GM23338 (cell line): ENCODE measurements at regions not wholly inside any gene's neighbourhood (a gene's known extent, or its start where the extent isn't known, plus 50 kb on each side); places are given as distances from the start of the nearest gene placed in this dataset.

Source experiments
- ATAC-seq: fragments of 200-7000 bp; cut with Tn5 transposase; 3 replicates; pipeline ENCODE4 v1.9.1; 2020
- DNase-seq: peaks from one replicate; pipeline ENCODE4 v3.0.0-alpha.2; 2015; ENCODE audit warnings: low spot score
- H2AFZ ChIP-seq: fragments of 200-600 bp; sonication (generic); 2 replicates; pipeline ENCODE4 v1.8.0; 2016; ENCODE audit warnings: antibody characterized with exemption, mild to moderate bottlenecking, moderate library complexity
- H3F3A ChIP-seq: fragments of 200-600 bp; sonication (generic); replicated peaks from 2 replicates; pipeline ENCODE4 v1.8.0; 2017; ENCODE audit warnings: antibody characterized with exemption, mixed run types, low read depth
- H3K27ac ChIP-seq: fragments of 200-600 bp; sonication (generic); 2 replicates; pipeline ENCODE4 v1.6.1; 2016; ENCODE audit warnings: low read depth
- H3K27me3 ChIP-seq: fragments of 200-600 bp; sonication (generic); 2 replicates; pipeline ENCODE4 v1.8.0; 2016; ENCODE audit warnings: mild to moderate bottlenecking, mixed run types, moderate library complexity; ENCODE audit not compliant: insufficient read depth
- H3K36me3 ChIP-seq: fragments of 200-600 bp; sonication (generic); 2 replicates; pipeline ENCODE4 v1.8.0; 2016; ENCODE audit warnings: mild to moderate bottlenecking; ENCODE audit not compliant: insufficient read depth
- H3K4me1 ChIP-seq: fragments of 200-600 bp; sonication (generic); 2 replicates; pipeline ENCODE4 v1.8.0; 2016; ENCODE audit warnings: mild to moderate bottlenecking, moderate library complexity; ENCODE audit not compliant: insufficient read depth
- H3K4me2 ChIP-seq: fragments of 200-600 bp; sonication (generic); 2 replicates; pipeline ENCODE4 v1.7.1; 2017; ENCODE audit warnings: mixed run types
- H3K4me3 ChIP-seq: fragments of 200-600 bp; sonication (generic); 2 replicates; pipeline ENCODE4 v1.6.1; 2016; ENCODE audit warnings: mixed run types
- H3K79me2 ChIP-seq: fragments of 200-600 bp; sonication (generic); replicated peaks from 2 replicates; pipeline ENCODE4 v1.8.0; 2017; ENCODE audit warnings: mild to moderate bottlenecking; ENCODE audit not compliant: insufficient read depth
- H3K9me2 ChIP-seq: fragments of 200-600 bp; sonication (generic); 2 replicates; pipeline ENCODE4 v1.8.0; 2017; ENCODE audit not compliant: insufficient read depth
- H4K20me1 ChIP-seq: fragments of 200-600 bp; sonication (generic); replicated peaks from 2 replicates; pipeline ENCODE4 v1.8.0; 2017; ENCODE audit warnings: mild to moderate bottlenecking; ENCODE audit not compliant: insufficient read depth
- H3K27ac Mint-ChIP-seq: 2 replicates; pipeline ENCODE4 v1.8.0; 2020; ENCODE audit warnings: inconsistent platforms, mild to moderate bottlenecking, moderate library complexity, mixed read lengths
- H3K27me3 Mint-ChIP-seq: 3 replicates; pipeline ENCODE4 v1.8.0; 2022; ENCODE audit warnings: low read depth, mild to moderate bottlenecking, moderate library complexity, mixed read lengths, inconsistent platforms; ENCODE audit not compliant: insufficient read depth, poor library complexity
- H3K36me3 Mint-ChIP-seq: 3 replicates; pipeline ENCODE4 v1.8.0; 2021; ENCODE audit warnings: low read depth, mild to moderate bottlenecking, inconsistent platforms, moderate library complexity, mixed read lengths
- H3K4me1 Mint-ChIP-seq: 3 replicates; pipeline ENCODE4 v1.8.0; 2020; ENCODE audit warnings: mild to moderate bottlenecking, inconsistent platforms, mixed read lengths
- H3K4me3 Mint-ChIP-seq: 3 replicates; pipeline ENCODE4 v1.8.0; 2021; ENCODE audit warnings: moderate library complexity, mild to moderate bottlenecking, inconsistent platforms, mixed read lengths
- H3K9me3 Mint-ChIP-seq: 3 replicates; pipeline ENCODE4 v1.8.0; 2020; ENCODE audit warnings: moderate library complexity, mild to moderate bottlenecking, inconsistent platforms, mixed read lengths
- CREB1 ChIP-seq: fragments of 250-450 bp; sonication (Bioruptor Pico); IDR thresholded peaks from 2 replicates; pipeline ENCODE4 v1.5.0; 2020; ENCODE audit warnings: low read depth, mild to moderate bottlenecking, moderate library complexity
- EZH2 ChIP-seq: fragments of 200-600 bp; sonication (generic); IDR thresholded peaks from one replicate; pipeline ENCODE4 v1.8.0; 2017; ENCODE audit warnings: antibody characterized with exemption, mild to moderate bottlenecking, low read depth; ENCODE audit not compliant: unreplicated experiment
- EZH2phosphoT487 ChIP-seq: fragments of 200-600 bp; sonication (generic); IDR thresholded peaks from one replicate; pipeline ENCODE4 v1.8.1; 2018; ENCODE audit warnings: antibody characterized with exemption; ENCODE audit not compliant: unreplicated experiment
- JUNB ChIP-seq: IDR thresholded peaks from one replicate; pipeline ENCODE4 v1.6.1; 2016; ENCODE audit warnings: antibody characterized with exemption; ENCODE audit not compliant: unreplicated experiment
- POLR2AphosphoS5 ChIP-seq: IDR thresholded peaks from 2 replicates; pipeline ENCODE4 v1.6.1; 2016; ENCODE audit warnings: antibody characterized with exemption, low read depth
- STAT1 ChIP-seq: IDR thresholded peaks from one replicate; pipeline ENCODE4 v1.6.1; 2016; ENCODE audit warnings: antibody characterized with exemption; ENCODE audit not compliant: unreplicated experiment
- ZNF114 ChIP-seq: fragments of 250-450 bp; sonication (Bioruptor Pico); IDR thresholded peaks from 2 replicates; pipeline ENCODE4 v1.5.0; 2020; ENCODE audit warnings: mild to moderate bottlenecking, moderate library complexity
- ZNF331 ChIP-seq: fragments of 250-450 bp; sonication (Bioruptor Pico); IDR thresholded peaks from 2 replicates; pipeline ENCODE4 v1.5.0; 2020; ENCODE audit warnings: low read depth, mild to moderate bottlenecking, moderate library complexity
- TF ChIP-seq, protein P1 (sequence below), 2 experiments: fragments of 200-600 bp in 1 of 2; sonication (generic) in 1 of 2; conservative IDR thresholded peaks; 2 replicates each; pipeline versions ENCODE4 v1.5.1 to v1.6.1; 2016 to 2017; ENCODE audit warnings: antibody characterized with exemption in 2 of 2, low read depth in 2 of 2, mild to moderate bottlenecking in 2 of 2, moderate library complexity in 1 of 2
- TF ChIP-seq, protein P2 (sequence below): IDR thresholded peaks from 2 replicates; pipeline ENCODE4 v1.6.1; 2016; ENCODE audit warnings: antibody characterized with exemption
- TF ChIP-seq, protein P3 (sequence below): fragments of 250-450 bp; sonication (Bioruptor Pico); IDR thresholded peaks from 2 replicates; pipeline ENCODE4 v1.5.0; 2020; ENCODE audit warnings: mild to moderate bottlenecking, moderate library complexity
- TF ChIP-seq, protein P4 (sequence below): IDR thresholded peaks from one replicate; pipeline ENCODE4 v1.6.1; 2018; ENCODE audit warnings: antibody characterized with exemption; ENCODE audit not compliant: unreplicated experiment

DNA sequence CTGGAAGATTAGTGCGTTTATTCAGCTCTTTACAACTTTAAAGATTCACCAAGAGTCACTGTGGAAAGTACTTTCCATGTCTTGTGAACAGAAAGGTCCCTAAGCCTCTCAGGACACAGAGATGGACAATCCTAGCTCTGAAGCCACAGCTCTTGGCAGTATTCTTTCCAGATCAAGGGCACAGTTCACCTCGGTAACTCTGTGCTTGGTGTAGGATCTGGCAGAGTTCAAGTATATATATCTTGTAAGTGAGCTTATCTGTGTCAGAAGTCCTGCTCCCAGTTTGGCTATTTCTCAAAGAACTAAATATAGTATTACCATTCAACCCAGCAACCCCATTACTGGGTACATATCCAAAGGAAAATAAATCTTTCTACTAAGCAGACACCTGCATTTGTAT is 183.7 kb downstream of the CBLN1 start:
- no peak overlapping the region for H3K27ac Mint-ChIP-seq
- no peaks in the 10 kb centered on the region for H3F3A ChIP-seq
- no peaks in the 10 kb centered on the region for H3K36me3 ChIP-seq
- H2AFZ ChIP-seq: no peak overlapping the region
- no peaks in the 10 kb centered on the region for H3K27me3 ChIP-seq
- no peaks in the 10 kb centered on the region for H4K20me1 ChIP-seq
- H3K36me3 Mint-ChIP-seq: no peaks in the 10 kb centered on the region
- no peaks in the 10 kb centered on the region for H3K27me3 Mint-ChIP-seq
- no peaks in the 10 kb centered on the region for H3K4me1 Mint-ChIP-seq
- no peak overlapping the region for H3K4me3 Mint-ChIP-seq
- H3K4me3 ChIP-seq: no peak overlapping the region
- peaks cover 12% of the 10 kb centered on the region for H3K9me2 ChIP-seq
- H3K4me2 ChIP-seq: no peak overlapping the region
- TF ChIP-seq, protein P1, sequence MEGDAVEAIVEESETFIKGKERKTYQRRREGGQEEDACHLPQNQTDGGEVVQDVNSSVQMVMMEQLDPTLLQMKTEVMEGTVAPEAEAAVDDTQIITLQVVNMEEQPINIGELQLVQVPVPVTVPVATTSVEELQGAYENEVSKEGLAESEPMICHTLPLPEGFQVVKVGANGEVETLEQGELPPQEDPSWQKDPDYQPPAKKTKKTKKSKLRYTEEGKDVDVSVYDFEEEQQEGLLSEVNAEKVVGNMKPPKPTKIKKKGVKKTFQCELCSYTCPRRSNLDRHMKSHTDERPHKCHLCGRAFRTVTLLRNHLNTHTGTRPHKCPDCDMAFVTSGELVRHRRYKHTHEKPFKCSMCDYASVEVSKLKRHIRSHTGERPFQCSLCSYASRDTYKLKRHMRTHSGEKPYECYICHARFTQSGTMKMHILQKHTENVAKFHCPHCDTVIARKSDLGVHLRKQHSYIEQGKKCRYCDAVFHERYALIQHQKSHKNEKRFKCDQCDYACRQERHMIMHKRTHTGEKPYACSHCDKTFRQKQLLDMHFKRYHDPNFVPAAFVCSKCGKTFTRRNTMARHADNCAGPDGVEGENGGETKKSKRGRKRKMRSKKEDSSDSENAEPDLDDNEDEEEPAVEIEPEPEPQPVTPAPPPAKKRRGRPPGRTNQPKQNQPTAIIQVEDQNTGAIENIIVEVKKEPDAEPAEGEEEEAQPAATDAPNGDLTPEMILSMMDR (conservative IDR thresholded peaks at IDR 0.05; ENCODE audit: low read depth in 2 of 2): no peak
- TF ChIP-seq ZNF114 (CRISPR knock-in tag) (no peak), POLR2AphosphoS5 (no peak), EZH2 (no peak), ZNF331 (no peak), EZH2phosphoT487 (no peak), CREB1 (CRISPR knock-in tag) (no peak), STAT1 (no peak), JUNB (no peak)
- TF ChIP-seq, protein P2, sequence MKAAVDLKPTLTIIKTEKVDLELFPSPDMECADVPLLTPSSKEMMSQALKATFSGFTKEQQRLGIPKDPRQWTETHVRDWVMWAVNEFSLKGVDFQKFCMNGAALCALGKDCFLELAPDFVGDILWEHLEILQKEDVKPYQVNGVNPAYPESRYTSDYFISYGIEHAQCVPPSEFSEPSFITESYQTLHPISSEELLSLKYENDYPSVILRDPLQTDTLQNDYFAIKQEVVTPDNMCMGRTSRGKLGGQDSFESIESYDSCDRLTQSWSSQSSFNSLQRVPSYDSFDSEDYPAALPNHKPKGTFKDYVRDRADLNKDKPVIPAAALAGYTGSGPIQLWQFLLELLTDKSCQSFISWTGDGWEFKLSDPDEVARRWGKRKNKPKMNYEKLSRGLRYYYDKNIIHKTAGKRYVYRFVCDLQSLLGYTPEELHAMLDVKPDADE: no peak
- TF ChIP-seq, protein P3, sequence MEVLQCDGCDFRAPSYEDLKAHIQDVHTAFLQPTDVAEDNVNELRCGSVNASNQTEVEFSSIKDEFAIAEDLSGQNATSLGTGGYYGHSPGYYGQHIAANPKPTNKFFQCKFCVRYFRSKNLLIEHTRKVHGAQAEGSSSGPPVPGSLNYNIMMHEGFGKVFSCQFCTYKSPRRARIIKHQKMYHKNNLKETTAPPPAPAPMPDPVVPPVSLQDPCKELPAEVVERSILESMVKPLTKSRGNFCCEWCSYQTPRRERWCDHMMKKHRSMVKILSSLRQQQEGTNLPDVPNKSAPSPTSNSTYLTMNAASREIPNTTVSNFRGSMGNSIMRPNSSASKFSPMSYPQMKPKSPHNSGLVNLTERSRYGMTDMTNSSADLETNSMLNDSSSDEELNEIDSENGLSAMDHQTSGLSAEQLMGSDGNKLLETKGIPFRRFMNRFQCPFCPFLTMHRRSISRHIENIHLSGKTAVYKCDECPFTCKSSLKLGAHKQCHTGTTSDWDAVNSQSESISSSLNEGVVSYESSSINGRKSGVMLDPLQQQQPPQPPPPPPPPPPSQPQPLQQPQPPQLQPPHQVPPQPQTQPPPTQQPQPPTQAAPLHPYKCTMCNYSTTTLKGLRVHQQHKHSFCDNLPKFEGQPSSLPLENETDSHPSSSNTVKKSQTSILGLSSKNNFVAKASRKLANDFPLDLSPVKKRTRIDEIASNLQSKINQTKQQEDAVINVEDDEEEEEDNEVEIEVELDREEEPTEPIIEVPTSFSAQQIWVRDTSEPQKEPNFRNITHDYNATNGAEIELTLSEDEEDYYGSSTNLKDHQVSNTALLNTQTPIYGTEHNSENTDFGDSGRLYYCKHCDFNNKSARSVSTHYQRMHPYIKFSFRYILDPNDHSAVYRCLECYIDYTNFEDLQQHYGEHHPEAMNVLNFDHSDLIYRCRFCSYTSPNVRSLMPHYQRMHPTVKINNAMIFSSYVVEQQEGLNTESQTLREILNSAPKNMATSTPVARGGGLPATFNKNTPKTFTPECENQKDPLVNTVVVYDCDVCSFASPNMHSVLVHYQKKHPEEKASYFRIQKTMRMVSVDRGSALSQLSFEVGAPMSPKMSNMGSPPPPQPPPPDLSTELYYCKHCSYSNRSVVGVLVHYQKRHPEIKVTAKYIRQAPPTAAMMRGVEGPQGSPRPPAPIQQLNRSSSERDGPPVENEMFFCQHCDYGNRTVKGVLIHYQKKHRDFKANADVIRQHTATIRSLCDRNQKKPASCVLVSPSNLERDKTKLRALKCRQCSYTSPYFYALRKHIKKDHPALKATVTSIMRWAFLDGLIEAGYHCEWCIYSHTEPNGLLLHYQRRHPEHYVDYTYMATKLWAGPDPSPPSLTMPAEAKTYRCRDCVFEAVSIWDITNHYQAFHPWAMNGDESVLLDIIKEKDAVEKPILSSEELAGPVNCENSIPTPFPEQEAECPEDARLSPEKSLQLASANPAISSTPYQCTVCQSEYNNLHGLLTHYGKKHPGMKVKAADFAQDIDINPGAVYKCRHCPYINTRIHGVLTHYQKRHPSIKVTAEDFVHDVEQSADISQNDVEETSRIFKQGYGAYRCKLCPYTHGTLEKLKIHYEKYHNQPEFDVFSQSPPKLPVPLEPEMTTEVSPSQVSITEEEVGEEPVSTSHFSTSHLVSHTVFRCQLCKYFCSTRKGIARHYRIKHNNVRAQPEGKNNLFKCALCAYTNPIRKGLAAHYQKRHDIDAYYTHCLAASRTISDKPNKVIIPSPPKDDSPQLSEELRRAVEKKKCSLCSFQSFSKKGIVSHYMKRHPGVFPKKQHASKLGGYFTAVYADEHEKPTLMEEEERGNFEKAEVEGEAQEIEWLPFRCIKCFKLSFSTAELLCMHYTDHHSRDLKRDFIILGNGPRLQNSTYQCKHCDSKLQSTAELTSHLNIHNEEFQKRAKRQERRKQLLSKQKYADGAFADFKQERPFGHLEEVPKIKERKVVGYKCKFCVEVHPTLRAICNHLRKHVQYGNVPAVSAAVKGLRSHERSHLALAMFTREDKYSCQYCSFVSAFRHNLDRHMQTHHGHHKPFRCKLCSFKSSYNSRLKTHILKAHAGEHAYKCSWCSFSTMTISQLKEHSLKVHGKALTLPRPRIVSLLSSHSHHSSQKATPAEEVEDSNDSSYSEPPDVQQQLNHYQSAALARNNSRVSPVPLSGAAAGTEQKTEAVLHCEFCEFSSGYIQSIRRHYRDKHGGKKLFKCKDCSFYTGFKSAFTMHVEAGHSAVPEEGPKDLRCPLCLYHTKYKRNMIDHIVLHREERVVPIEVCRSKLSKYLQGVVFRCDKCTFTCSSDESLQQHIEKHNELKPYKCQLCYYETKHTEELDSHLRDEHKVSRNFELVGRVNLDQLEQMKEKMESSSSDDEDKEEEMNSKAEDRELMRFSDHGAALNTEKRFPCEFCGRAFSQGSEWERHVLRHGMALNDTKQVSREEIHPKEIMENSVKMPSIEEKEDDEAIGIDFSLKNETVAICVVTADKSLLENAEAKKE (CRISPR knock-in tag): no peak
- TF ChIP-seq, protein P4, sequence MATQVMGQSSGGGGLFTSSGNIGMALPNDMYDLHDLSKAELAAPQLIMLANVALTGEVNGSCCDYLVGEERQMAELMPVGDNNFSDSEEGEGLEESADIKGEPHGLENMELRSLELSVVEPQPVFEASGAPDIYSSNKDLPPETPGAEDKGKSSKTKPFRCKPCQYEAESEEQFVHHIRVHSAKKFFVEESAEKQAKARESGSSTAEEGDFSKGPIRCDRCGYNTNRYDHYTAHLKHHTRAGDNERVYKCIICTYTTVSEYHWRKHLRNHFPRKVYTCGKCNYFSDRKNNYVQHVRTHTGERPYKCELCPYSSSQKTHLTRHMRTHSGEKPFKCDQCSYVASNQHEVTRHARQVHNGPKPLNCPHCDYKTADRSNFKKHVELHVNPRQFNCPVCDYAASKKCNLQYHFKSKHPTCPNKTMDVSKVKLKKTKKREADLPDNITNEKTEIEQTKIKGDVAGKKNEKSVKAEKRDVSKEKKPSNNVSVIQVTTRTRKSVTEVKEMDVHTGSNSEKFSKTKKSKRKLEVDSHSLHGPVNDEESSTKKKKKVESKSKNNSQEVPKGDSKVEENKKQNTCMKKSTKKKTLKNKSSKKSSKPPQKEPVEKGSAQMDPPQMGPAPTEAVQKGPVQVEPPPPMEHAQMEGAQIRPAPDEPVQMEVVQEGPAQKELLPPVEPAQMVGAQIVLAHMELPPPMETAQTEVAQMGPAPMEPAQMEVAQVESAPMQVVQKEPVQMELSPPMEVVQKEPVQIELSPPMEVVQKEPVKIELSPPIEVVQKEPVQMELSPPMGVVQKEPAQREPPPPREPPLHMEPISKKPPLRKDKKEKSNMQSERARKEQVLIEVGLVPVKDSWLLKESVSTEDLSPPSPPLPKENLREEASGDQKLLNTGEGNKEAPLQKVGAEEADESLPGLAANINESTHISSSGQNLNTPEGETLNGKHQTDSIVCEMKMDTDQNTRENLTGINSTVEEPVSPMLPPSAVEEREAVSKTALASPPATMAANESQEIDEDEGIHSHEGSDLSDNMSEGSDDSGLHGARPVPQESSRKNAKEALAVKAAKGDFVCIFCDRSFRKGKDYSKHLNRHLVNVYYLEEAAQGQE: no peak
- peaks cover 3% of the 10 kb centered on the region; the same call in 1 of the 3 replicates for H3K9me3 Mint-ChIP-seq
- no peak overlapping the region for H3K27ac ChIP-seq
- H3K79me2 ChIP-seq: no peaks in the 10 kb centered on the region
- no peak for ATAC-seq
- H3K4me1 ChIP-seq: no peaks in the 10 kb centered on the region
- no peak for DNase-seq
